ENCODE measurements at regions not wholly inside any gene's neighbourhood (a gene's known extent, or its start where the extent isn't known, plus 50 kb on each side); places are given as distances from the start of the nearest gene placed in this dataset.

DNA sequence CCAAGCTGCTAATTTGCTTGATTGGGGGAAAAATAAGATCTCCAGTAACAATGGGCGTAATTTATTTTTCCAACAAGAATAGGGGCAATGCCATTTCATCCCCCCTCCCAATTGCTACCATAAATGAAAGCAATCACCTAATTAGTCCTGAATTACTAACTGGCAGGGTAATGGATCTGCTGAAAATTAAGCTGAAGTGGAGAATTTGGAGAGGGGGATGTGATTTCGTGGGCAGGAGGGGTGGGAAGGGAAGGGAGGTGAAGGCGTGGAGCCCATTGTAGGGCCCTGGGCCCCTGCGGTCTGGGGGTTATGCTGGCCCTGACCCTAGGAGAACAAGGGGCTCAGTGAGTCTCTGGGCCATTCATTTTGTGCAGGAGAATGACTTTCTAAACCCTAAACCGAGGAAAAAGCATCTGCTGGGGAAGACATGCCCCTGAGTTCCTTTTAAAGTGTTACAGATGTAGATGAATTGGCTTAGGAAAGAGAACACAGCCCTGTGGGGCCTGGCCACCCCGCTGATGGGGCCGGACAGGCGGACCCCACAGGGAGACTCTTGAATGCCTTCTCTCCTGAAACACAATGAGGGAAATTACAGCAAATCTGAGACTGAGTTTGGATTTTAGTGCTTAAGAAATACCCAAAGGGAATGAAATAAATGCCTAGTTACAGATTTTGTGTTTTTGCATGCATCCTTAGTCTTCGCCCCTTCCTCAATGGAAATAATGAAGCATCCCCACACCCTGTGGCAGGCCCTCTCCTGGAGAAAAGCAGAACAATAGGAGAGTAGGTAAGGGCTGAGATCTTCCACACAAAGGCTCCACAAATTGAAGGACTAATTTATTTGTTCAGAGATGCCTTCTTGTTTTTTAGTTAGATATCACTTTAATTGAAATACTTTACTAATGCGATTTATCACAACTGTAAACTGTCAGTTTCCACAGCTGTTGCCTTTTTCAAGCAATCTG lies 143.2 kb downstream of the PSAT1 start:
- TF ChIP-seq, protein P1, sequence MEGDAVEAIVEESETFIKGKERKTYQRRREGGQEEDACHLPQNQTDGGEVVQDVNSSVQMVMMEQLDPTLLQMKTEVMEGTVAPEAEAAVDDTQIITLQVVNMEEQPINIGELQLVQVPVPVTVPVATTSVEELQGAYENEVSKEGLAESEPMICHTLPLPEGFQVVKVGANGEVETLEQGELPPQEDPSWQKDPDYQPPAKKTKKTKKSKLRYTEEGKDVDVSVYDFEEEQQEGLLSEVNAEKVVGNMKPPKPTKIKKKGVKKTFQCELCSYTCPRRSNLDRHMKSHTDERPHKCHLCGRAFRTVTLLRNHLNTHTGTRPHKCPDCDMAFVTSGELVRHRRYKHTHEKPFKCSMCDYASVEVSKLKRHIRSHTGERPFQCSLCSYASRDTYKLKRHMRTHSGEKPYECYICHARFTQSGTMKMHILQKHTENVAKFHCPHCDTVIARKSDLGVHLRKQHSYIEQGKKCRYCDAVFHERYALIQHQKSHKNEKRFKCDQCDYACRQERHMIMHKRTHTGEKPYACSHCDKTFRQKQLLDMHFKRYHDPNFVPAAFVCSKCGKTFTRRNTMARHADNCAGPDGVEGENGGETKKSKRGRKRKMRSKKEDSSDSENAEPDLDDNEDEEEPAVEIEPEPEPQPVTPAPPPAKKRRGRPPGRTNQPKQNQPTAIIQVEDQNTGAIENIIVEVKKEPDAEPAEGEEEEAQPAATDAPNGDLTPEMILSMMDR (IDR thresholded peaks at IDR 0.05; ENCODE audit: insufficient read depth, low read length, poor library complexity, severe bottlenecking), result no peak
- TF ChIP-seq EZH2phosphoT487 (conservative IDR thresholded peaks at IDR 0.05; ENCODE audit: low read length), result no peak
